H1 (cell line): ENCODE measurements at regions not wholly inside any gene's neighbourhood (a gene's known extent, or its start where the extent isn't known, plus 50 kb on each side); places are given as distances from the start of the nearest gene placed in this dataset.

Experiments
- BACH1 ChIP-seq: IDR thresholded peaks from 2 replicates; pipeline ENCODE4 v1.6.1; 2012; ENCODE audit warnings: low read length, improper control_type of control experiment
- CTCF ChIP-seq, 3 experiments: IDR thresholded peaks; 1 replicate in 2 of 3; 2 replicates in 1 of 3; pipeline versions ENCODE4 v1.5.1 to v1.6.1; 2011; ENCODE audit warnings: low read length in 3 of 3, mild to moderate bottlenecking in 3 of 3, inconsistent platforms in 2 of 3, low read depth in 1 of 3, moderate library complexity in 1 of 3; ENCODE audit not compliant: insufficient read depth in 1 of 3; ENCODE audit errors: control extremely low read depth in 1 of 3
- EZH2 ChIP-seq: fragments of 200-600 bp; sonication (generic); IDR thresholded peaks from 2 replicates; pipeline ENCODE4 v1.7.1; 2012; ENCODE audit warnings: low read depth, mild to moderate bottlenecking, moderate library complexity, low read length, inconsistent platforms; ENCODE audit not compliant: severe bottlenecking
- JUND ChIP-seq: IDR thresholded peaks from 2 replicates; pipeline ENCODE4 v1.6.1; 2011; ENCODE audit warnings: mild to moderate bottlenecking, improper control_type of control experiment, low read length
- POLR2A ChIP-seq, 2 experiments: IDR thresholded peaks; 1 replicate in 1 of 2; 2 replicates in 1 of 2; pipeline ENCODE4 v1.6.1; 2011; ENCODE audit warnings: low read depth in 2 of 2, low read length in 2 of 2, mild to moderate bottlenecking in 2 of 2; ENCODE audit errors: control extremely low read depth in 1 of 2
- RAD21 ChIP-seq, 2 experiments: IDR thresholded peaks in 1 of 2; conservative IDR thresholded peaks in 1 of 2; 2 replicates each; pipeline ENCODE4 v1.6.1; 2011; ENCODE audit warnings: low read depth in 2 of 2, low read length in 2 of 2, improper control_type of control experiment in 1 of 2, inconsistent platforms in 1 of 2, mild to moderate bottlenecking in 1 of 2, moderate library complexity in 1 of 2
- TBP ChIP-seq: IDR thresholded peaks from 2 replicates; pipeline ENCODE4 v1.6.1; 2011; ENCODE audit warnings: low read depth, low read length, improper control_type of control experiment
- TCF12 ChIP-seq: IDR thresholded peaks from 2 replicates; pipeline ENCODE4 v1.6.1; 2011; ENCODE audit warnings: low read depth, mild to moderate bottlenecking, low read length

GRCh38 chr9:24608599-24608998 lies 62.9 kb upstream of the IZUMO3 start:
- TF ChIP-seq CTCF (IDR thresholded peaks at IDR 0.05; ENCODE audit: control extremely low read depth in 1 of 3, insufficient read depth in 1 of 3, low read depth in 1 of 3, low read length in 3 of 3) (no peak), EZH2 (no peak), TBP (no peak), POLR2A (IDR thresholded peaks at IDR 0.05; ENCODE audit: control extremely low read depth in 1 of 2, low read depth in 2 of 2, low read length in 2 of 2) (no peak), JUND (no peak), TCF12 (no peak), RAD21 (IDR thresholded peaks at IDR 0.05 in 1 of 2, conservative IDR thresholded peaks at IDR 0.05 in 1 of 2; ENCODE audit: low read depth in 2 of 2, low read length in 2 of 2) (no peak), BACH1 (no peak)
